Pulmonary artery endothelial cell (primary cell): ENCODE measurements at regions not wholly inside any gene's neighbourhood (a gene's known extent, or its start where the extent isn't known, plus 50 kb on each side); places are given as distances from the start of the nearest gene placed in this dataset.
"Not testable (repeated sequence)": the region's sequence is repeated elsewhere in the genome, so short reads cannot be mapped to it uniquely, and the experiment has no call there.

Experiments
- DNase-seq: peaks from one replicate; pipeline ENCODE4 v3.0.0-alpha.2; 2011; ENCODE audit warnings: low read depth, low spot score

- no peak for DNase-seq
Observed at GRCh38 chr2:224151161-224151560, 112.1 kb upstream of the SERPINE2 start.

GRCh38 chr2:224148058-224148457, 109.0 kb upstream of the SERPINE2 start:
- not testable (repeated sequence) for DNase-seq

- no peak for DNase-seq
Observed at GRCh38 chr2:224147174-224147573, 108.1 kb upstream of the SERPINE2 start.

GRCh38 chr2:224146356-224147160, 107.5 kb upstream of the SERPINE2 start:
- no peak for DNase-seq

- peak; percentile 95 for DNase-seq
Observed at GRCh38 chr2:224145751-224146355, 106.8 kb upstream of the SERPINE2 start.

- no peak for DNase-seq
Observed at GRCh38 chr2:224143526-224143925, 104.4 kb upstream of the SERPINE2 start.

DNA sequence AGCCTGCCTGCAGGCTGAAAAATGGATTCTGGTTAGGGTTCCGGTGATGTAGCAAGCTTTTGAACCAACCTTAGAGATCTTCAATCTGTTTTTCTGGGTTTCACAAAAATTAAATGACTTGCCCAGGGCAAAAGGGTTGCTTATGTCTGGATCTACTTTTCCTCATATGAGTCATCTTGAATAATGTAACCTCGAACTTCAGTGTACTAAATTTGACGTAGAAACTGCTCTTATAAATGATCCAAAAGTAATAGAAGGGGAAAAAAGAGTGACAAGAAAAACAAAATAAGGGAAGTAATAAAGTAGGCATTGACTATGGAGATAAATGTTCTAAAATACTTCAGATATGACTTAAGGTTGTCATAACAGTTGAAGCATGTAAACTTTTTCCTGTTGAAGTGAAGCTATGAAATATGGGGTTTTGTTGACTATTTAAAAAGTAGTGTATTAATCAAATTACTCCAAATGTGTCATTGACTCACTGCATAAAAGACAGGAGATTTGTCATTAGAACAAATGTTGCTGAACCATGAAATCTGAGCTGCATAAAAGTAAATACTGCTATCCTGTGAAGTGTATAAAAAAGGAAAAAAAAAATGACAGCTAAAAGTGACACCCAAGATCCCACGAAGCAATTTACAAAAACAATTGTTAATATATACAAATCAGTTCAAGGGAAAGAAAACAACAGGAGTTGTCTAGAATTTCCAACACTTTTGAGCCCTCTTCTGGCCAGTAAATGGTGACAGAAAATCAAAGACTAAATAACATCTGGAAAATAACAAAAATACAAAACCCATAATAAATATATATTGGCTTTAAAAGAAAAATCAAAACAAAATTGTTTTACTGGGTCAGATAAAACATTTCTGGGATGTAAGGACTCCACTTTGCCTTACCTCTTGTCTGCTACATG, 103.6 kb upstream of the SERPINE2 start:
- DNase-seq, result peak; percentile 57

DNA sequence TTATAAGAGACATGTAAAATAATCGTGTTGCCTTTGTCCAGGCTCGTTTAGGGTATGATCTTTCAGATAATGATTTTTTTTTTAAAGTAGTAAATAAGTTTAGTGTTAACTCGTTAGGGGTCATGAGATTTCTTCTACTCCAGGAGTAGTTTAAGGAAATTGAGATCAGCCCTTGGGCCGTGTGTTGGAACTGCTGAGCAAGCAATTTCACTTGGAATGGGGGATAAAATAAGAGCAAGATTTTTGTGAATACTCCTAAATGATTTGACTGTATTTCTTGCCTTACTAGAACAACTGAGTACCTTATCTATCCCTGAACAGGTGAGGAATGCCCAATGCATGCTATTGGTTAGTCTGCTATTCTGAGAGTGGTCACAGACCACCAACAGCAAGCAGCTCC, 102.2 kb upstream of the SERPINE2 start:
- no peak for DNase-seq

- DNase-seq, result no peak
Observed at GRCh38 chr2:224137208-224137607, 98.1 kb upstream of the SERPINE2 start.

DNA sequence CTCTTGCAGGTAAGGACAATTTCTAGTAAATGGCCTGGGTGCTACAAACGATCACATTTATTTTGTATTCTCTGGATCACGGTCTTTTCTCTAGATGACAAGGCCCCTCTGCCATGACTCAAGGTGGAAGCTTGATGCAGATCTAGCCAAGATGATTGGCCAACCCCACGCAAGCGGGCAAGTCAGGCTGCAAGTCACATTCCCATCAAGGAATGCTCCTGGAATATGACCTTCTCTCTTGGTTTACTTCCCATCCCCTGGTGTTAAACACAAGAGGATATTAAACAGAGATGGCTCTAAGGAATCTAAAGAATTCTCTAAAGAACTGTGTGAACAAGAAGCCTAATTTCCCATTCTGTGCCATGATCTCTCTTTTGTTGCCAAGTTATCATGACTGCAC, 97.3 kb upstream of the SERPINE2 start:
- DNase-seq, result no peak

DNA sequence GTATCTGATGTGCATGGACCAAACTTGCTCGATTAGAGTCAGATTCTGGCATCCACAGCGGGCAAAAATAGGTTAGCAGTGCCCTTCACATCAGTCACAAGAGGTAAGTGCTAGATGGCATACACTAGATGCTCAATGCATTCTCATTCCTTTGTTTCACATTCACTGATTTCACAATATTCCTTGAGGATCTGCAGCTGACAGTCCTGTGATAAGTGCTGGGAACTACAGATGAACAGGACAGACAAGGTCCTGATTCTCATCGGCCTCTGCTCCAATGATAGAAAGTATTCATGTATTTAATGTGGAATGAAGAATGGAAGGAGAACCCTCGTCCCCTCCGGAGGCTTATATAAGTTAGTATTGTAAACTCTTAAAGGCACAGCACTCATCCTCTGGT, 96.8 kb upstream of the SERPINE2 start:
- no peak for DNase-seq

GRCh38 chr2:224134003-224134734, 95.1 kb upstream of the SERPINE2 start:
- DNase-seq, result no peak

GRCh38 chr2:224133387-224133786, 94.3 kb upstream of the SERPINE2 start:
- DNase-seq, result no peak

DNA sequence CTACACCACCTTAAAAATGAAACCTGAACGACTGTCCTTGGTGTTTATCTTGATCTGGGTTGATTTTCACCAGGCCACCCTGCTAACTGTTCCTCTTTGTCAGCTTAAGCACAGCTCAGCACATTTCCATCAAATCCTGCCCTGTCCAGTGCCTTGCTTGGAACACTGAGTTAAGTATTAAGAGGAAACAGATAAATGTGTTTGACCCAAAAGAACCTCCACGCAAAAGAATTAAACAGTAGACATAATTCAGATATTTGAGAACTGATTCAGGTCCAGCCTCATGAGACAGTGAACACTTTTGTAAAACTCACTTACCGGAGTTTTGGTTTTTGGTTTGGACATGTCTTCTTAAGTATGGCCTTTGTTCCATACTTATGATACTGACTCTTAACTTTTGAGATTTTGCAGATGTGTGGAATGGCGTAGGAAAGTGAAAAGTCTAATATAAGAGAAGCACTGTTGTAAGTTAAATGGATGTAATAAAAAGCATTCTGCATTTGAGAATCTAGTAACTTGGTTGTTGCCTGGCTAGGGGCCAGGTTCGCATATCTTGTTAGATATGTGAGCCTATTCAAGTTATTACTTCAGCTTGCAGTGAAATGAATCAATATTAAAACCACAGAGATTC, 88.9 kb upstream of the SERPINE2 start:
- DNase-seq, result no peak

DNA sequence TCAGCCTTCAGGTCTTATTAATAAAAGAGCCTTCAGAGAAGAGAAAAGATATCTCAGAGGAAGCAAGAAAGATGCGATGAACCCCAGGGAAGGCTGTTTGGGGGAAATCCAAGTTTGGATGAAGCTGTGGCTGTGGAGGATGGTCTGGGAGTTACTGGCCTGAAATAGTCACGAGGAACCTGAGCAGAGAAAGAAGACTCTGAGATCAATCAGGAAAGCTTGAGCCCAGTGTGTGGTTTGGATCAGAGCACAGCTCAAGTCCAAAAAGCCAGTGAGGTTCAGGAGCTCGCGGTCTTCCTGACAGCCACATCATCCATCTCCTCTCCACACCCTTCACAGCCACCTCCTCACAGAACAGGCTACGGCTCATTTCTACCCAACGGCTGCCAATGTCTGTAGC, 87.4 kb upstream of the SERPINE2 start:
- no peak for DNase-seq

DNA sequence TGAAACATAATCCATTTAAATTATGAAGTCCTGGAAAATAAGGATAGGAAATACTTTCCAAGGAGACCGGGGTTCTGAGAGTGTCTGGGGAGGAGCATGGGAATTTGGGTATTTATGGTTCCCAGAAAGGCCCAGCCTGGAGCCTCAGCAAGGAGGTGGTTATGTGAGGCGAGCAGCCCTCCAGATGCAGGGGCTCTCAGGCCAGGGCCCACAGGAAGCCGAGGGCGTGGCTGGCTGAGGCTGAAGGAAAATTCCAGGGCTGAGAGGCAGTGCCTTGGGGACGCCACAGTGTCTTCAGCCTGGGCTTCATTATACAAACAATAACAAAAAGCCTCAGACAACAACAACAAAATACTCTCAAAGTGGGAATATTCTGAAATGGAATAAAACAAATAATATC, 86.9 kb upstream of the SERPINE2 start:
- DNase-seq, result no peak

GRCh38 chr2:224122542-224122941, 83.5 kb upstream of the SERPINE2 start:
- peak; percentile 33 for DNase-seq

- no peak for DNase-seq
Observed at GRCh38 chr2:224121406-224122067, 82.5 kb upstream of the SERPINE2 start.

DNA sequence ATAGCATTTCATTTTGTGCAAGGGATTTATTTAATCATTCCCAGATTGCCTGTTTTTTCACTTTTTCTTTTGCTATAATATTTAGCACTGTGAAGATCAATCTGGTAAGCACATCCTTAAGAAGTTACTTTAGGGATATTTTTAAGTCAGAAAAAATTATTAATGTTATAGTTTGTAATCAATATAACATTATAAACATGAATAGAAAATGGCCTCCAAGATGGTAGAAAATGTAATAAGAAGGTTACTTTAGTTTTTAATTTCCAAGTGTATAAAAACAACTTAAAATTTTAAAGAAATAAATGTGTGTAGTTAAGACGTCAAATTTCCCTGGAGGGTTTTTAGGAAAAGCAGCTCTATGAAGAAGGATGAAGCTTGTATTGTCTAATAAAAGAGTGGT, 81.9 kb upstream of the SERPINE2 start:
- no peak for DNase-seq

GRCh38 chr2:224119846-224120245, 80.8 kb upstream of the SERPINE2 start:
- DNase-seq, result not testable (repeated sequence)
